ENCODE measurements at regions not wholly inside any gene's neighbourhood (a gene's known extent, or its start where the extent isn't known, plus 50 kb on each side); places are given as distances from the start of the nearest gene placed in this dataset.

- Histone ChIP-seq H3K9me3 (ENCODE audit: insufficient read depth, low read depth) (no peaks in the 10 kb centered on the region), H3F3A (ENCODE audit: insufficient read depth, low read depth) (no peaks in the 10 kb centered on the region), H3K27ac (no peak overlapping the region), H3K9me2 (ENCODE audit: insufficient read depth) (no peaks in the 10 kb centered on the region), H3K79me2 (ENCODE audit: low read depth) (no peaks in the 10 kb centered on the region), H2AFZ (no peak overlapping the region), H3K4me3 (no peak overlapping the region), H3K36me3 (ENCODE audit: low read depth) (no peaks in the 10 kb centered on the region), H4K20me1 (ENCODE audit: insufficient read depth) (no peaks in the 10 kb centered on the region), H3K4me1 (replicated peaks; ENCODE audit: insufficient read depth) (peaks cover 28% of the 10 kb centered on the region), H3K4me2 (0 out of 2 replicates have a peak overlapping the region, but pooled peaks have one; percentile 25), H3K27me3 (ENCODE audit: insufficient read depth, low read depth) (no peaks in the 10 kb centered on the region)
- CTCF ChIA-PET, result no interaction called here
- no peak for TF ChIP-seq EZH2 (IDR thresholded peaks at IDR 0.05; ENCODE audit: low read depth)
- TF ChIP-seq CTCF (conservative IDR thresholded peaks at IDR 0.05), result no peak
- intact Hi-C loops (cut with micrococcal nuclease; ENCODE audit: unreplicated experiment), result no loop called here
- DNase-seq, result no peak
- BruUV-seq (replicated peaks), result no TSS peak
- POLR2A ChIA-PET (ENCODE audit: unreplicated experiment), result interaction anchor here (0.7 kb wide), 1 partner anchor 417 kb away, joined by 3 read pairs; no protein-coding TSS in a partner anchor
Measured at GRCh38 chr13:76516586-76516985, 369.6 kb downstream of the KCTD12 start.

- Histone ChIP-seq H3K27me3 (ENCODE audit: insufficient read depth, low read depth) (no peaks in the 10 kb centered on the region), H3K9me2 (ENCODE audit: insufficient read depth) (no peaks in the 10 kb centered on the region), H3K79me2 (ENCODE audit: low read depth) (no peaks in the 10 kb centered on the region), H3K4me3 (no peak overlapping the region), H3F3A (ENCODE audit: insufficient read depth, low read depth) (no peaks in the 10 kb centered on the region), H3K4me1 (replicated peaks; ENCODE audit: insufficient read depth) (peaks cover 28% of the 10 kb centered on the region), H3K4me2 (peak overlapping the region; percentile 25; the same call in 1 of the 2 replicates), H3K36me3 (ENCODE audit: low read depth) (no peaks in the 10 kb centered on the region), H3K27ac (no peak overlapping the region), H3K9me3 (ENCODE audit: insufficient read depth, low read depth) (no peaks in the 10 kb centered on the region), H4K20me1 (ENCODE audit: insufficient read depth) (no peaks in the 10 kb centered on the region), H2AFZ (peak overlapping the region; percentile 53; the same call in 1 of the 2 replicates)
- no TSS peak for BruUV-seq (replicated peaks)
- ChIA-PET CTCF (no interaction called here), POLR2A (ENCODE audit: unreplicated experiment) (no interaction called here)
- TF ChIP-seq EZH2 (IDR thresholded peaks at IDR 0.05; ENCODE audit: low read depth) (no peak), CTCF (conservative IDR thresholded peaks at IDR 0.05) (no peak)
- intact Hi-C loops (cut with micrococcal nuclease; ENCODE audit: unreplicated experiment), result no loop called here
- no peak for DNase-seq
Measured at GRCh38 chr13:76516013-76516412, 370.2 kb downstream of the KCTD12 start.

GRCh38 chr13:76512721-76513145, 373.5 kb downstream of the KCTD12 start:
- DNase-seq, result peak in 1 of 2 experiments; percentile 45
- Histone ChIP-seq H3K27me3 (ENCODE audit: insufficient read depth, low read depth) (no peaks in the 10 kb centered on the region), H4K20me1 (ENCODE audit: insufficient read depth) (no peaks in the 10 kb centered on the region), H3K27ac (no peak overlapping the region), H3K79me2 (ENCODE audit: low read depth) (no peaks in the 10 kb centered on the region), H3K9me3 (ENCODE audit: insufficient read depth, low read depth) (no peaks in the 10 kb centered on the region), H3K4me3 (no peak overlapping the region), H3K9me2 (ENCODE audit: insufficient read depth) (no peaks in the 10 kb centered on the region), H3K36me3 (ENCODE audit: low read depth) (no peaks in the 10 kb centered on the region), H2AFZ (no peak overlapping the region), H3K4me1 (replicated peaks; ENCODE audit: insufficient read depth) (peaks cover 28% of the 10 kb centered on the region), H3F3A (ENCODE audit: insufficient read depth, low read depth) (no peaks in the 10 kb centered on the region), H3K4me2 (0 out of 2 replicates have a peak overlapping the region, but pooled peaks have one; percentile 4)
- ChIA-PET CTCF (no interaction called here), POLR2A (ENCODE audit: unreplicated experiment) (no interaction called here)
- TF ChIP-seq EZH2 (IDR thresholded peaks at IDR 0.05; ENCODE audit: low read depth) (no peak), CTCF (conservative IDR thresholded peaks at IDR 0.05) (no peak)
- no TSS peak for BruUV-seq (replicated peaks)
- intact Hi-C loops (cut with micrococcal nuclease; ENCODE audit: unreplicated experiment), result no loop called here
